ENCODE measurements at regions not wholly inside any gene's neighbourhood (a gene's known extent, or its start where the extent isn't known, plus 50 kb on each side); places are given as distances from the start of the nearest gene placed in this dataset.

DNA sequence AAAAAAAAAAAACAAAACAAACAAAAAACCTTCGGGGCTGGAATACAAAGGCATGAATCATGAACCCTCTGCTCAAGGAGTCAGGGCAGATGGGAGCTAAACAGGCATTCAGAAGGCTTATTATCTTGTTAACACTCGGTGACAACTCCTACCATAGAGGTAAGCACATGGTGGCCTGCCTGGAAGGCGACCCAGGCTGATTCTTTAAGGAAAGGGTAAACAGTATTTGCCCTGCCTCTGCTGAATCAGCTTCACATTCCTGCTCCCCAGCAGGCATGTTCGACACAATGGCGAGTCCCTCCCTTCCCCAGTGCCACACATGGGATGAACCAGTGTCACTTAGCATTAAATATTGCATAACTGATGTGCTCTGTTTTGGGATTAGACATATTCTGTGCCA, 191.9 kb downstream of the ARL4C start:
- no peak for DNase-seq (ENCODE audit: low read depth in 1 of 2, low spot score in 1 of 2)
- Histone ChIP-seq H3K27me3 (ENCODE audit: insufficient read depth, poor library complexity, severe bottlenecking) (no peaks in the 10 kb centered on the region), H3K27ac (replicated peaks) (no peak overlapping the region), H3K4me3 (replicated peaks; ENCODE audit: insufficient read depth, low read length) (no peak overlapping the region)
- TF ChIP-seq GABPA (IDR thresholded peaks at IDR 0.05; ENCODE audit: low read depth): no peak
- TF ChIP-seq POLR2AphosphoS5 (IDR thresholded peaks at IDR 0.05; ENCODE audit: low read depth): no peak
- TF ChIP-seq, protein P1, sequence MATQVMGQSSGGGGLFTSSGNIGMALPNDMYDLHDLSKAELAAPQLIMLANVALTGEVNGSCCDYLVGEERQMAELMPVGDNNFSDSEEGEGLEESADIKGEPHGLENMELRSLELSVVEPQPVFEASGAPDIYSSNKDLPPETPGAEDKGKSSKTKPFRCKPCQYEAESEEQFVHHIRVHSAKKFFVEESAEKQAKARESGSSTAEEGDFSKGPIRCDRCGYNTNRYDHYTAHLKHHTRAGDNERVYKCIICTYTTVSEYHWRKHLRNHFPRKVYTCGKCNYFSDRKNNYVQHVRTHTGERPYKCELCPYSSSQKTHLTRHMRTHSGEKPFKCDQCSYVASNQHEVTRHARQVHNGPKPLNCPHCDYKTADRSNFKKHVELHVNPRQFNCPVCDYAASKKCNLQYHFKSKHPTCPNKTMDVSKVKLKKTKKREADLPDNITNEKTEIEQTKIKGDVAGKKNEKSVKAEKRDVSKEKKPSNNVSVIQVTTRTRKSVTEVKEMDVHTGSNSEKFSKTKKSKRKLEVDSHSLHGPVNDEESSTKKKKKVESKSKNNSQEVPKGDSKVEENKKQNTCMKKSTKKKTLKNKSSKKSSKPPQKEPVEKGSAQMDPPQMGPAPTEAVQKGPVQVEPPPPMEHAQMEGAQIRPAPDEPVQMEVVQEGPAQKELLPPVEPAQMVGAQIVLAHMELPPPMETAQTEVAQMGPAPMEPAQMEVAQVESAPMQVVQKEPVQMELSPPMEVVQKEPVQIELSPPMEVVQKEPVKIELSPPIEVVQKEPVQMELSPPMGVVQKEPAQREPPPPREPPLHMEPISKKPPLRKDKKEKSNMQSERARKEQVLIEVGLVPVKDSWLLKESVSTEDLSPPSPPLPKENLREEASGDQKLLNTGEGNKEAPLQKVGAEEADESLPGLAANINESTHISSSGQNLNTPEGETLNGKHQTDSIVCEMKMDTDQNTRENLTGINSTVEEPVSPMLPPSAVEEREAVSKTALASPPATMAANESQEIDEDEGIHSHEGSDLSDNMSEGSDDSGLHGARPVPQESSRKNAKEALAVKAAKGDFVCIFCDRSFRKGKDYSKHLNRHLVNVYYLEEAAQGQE (IDR thresholded peaks at IDR 0.05; ENCODE audit: insufficient replicate concordance, low read depth): no peak
- TF ChIP-seq, protein P2, sequence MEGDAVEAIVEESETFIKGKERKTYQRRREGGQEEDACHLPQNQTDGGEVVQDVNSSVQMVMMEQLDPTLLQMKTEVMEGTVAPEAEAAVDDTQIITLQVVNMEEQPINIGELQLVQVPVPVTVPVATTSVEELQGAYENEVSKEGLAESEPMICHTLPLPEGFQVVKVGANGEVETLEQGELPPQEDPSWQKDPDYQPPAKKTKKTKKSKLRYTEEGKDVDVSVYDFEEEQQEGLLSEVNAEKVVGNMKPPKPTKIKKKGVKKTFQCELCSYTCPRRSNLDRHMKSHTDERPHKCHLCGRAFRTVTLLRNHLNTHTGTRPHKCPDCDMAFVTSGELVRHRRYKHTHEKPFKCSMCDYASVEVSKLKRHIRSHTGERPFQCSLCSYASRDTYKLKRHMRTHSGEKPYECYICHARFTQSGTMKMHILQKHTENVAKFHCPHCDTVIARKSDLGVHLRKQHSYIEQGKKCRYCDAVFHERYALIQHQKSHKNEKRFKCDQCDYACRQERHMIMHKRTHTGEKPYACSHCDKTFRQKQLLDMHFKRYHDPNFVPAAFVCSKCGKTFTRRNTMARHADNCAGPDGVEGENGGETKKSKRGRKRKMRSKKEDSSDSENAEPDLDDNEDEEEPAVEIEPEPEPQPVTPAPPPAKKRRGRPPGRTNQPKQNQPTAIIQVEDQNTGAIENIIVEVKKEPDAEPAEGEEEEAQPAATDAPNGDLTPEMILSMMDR (IDR thresholded peaks at IDR 0.05; ENCODE audit: insufficient read depth, low read length): no peak
- no peak for TF ChIP-seq SPI1 (IDR thresholded peaks at IDR 0.05; ENCODE audit: borderline replicate concordance, low read depth)

DNA sequence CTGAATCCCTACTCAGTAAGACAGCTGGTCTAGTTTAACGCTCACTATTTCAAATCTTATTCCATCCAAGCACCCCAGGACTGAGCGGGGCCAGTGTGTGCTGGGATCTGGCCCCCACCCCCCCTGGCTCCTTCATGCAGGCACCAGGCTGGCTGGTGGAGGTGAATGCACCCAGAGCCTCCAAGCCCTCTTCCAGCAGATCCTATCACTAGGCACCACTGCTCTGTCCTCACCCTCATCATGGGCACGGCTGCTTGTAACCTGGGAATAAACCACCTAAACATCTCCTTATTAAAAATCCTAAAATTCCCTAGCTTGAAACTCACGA, 194.3 kb downstream of the ARL4C start:
- TF ChIP-seq, protein P2 (IDR thresholded peaks at IDR 0.05; ENCODE audit: insufficient read depth, low read length): no peak
- TF ChIP-seq, protein P1 (IDR thresholded peaks at IDR 0.05; ENCODE audit: insufficient replicate concordance, low read depth): no peak
- no peak for TF ChIP-seq SPI1 (IDR thresholded peaks at IDR 0.05; ENCODE audit: borderline replicate concordance, low read depth)
- TF ChIP-seq GABPA (IDR thresholded peaks at IDR 0.05; ENCODE audit: low read depth): no peak
- no peak for TF ChIP-seq POLR2AphosphoS5 (IDR thresholded peaks at IDR 0.05; ENCODE audit: low read depth)
- DNase-seq (ENCODE audit: low read depth in 1 of 2, low spot score in 1 of 2): no peak

DNA sequence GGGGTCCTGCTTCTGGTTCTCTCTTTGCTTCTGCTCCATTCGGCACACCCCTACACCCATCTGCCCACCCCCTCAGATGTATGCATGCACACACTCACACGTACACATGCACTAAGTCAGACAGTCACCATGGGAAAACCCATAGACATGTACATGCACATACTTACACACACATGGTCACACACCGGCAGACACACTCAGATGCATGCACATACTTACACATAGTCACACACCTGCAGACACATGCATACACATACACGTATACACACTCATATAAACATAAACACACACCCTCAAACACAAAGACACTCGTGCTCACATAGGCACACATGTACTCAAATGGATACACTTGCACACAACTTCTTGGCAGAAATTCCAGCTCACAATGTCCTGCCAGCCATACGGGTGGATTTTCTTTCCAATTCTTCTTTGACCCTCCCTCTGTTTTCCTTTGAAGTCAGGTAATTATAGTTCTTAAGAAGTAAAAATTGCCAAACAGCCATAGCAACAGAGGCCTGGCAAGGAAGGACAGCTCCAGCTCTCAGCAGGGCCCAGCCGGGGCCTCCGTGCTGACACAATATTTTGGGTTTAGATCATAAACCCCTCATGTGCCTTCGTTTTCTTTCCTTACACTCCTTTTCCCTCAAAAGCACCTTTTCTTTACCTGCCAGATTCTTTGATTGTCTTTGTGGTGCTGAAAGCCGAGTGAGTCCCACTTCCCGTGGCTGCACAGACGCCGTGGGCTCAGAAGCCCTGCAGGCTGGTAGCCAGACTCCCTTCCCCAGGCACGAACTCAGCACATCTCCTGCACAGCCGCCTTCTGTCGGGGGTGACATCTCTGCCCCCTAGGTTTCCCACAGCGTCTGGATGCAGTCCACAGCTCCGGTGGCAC, 195.7 kb downstream of the ARL4C start:
- TF ChIP-seq SPI1 (IDR thresholded peaks at IDR 0.05; ENCODE audit: borderline replicate concordance, low read depth) (no peak), POLR2AphosphoS5 (IDR thresholded peaks at IDR 0.05; ENCODE audit: low read depth) (no peak), GABPA (IDR thresholded peaks at IDR 0.05; ENCODE audit: low read depth) (no peak)
- TF ChIP-seq, protein P2 (IDR thresholded peaks at IDR 0.05; ENCODE audit: insufficient read depth, low read length): no peak
- TF ChIP-seq, protein P1 (IDR thresholded peaks at IDR 0.05; ENCODE audit: insufficient replicate concordance, low read depth): no peak
- Histone ChIP-seq H3K27me3 (ENCODE audit: insufficient read depth, poor library complexity, severe bottlenecking) (no peaks in the 10 kb centered on the region), H3K27ac (replicated peaks) (no peak overlapping the region), H3K4me3 (replicated peaks; ENCODE audit: insufficient read depth, low read length) (no peak overlapping the region)
- no peak for DNase-seq (ENCODE audit: low read depth in 1 of 2, low spot score in 1 of 2)

More for the DNA sequence above, 194.3 kb downstream of the ARL4C start:
- Histone ChIP-seq H3K27ac (replicated peaks) (no peak overlapping the region), H3K27me3 (ENCODE audit: insufficient read depth, poor library complexity, severe bottlenecking) (no peaks in the 10 kb centered on the region), H3K4me3 (replicated peaks; ENCODE audit: insufficient read depth, low read length) (no peak overlapping the region)
